ENCODE measurements at regions not wholly inside any gene's neighbourhood (a gene's known extent, or its start where the extent isn't known, plus 50 kb on each side); places are given as distances from the start of the nearest gene placed in this dataset.

DNA sequence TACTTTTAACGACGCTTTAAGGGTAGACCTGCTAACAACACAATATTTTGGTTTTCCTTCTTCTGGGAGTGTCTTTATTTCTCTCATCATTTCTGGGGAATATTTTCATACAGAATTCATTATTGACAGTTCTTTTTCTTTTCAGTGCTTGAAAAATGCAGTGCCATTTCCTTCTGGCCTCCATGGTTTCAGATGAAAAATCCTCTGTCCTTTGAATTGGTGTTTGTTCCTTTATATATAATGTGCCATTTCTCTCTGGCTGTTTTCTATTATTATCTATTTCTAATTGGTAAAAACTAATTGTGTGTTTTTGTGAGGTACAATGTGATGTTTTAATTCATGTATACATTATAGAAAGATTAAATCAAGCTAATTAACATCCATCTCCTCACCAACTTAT lies 194.3 kb upstream of the S1PR3 start:
- no peak for ATAC-seq (ENCODE audit: insufficient number of reproducible peaks, low FRiP score, low read depth)
- Histone ChIP-seq H3K9me3 (no peaks in the 10 kb centered on the region), H3K27me3 (replicated peaks; ENCODE audit: insufficient read depth) (no peaks in the 10 kb centered on the region), H3K4me3 (no peak overlapping the region), H3K27ac (no peak overlapping the region), H3K36me3 (no peaks in the 10 kb centered on the region), H3K4me1 (ENCODE audit: control insufficient read depth in 1 of 2, low read depth in 2 of 2) (peaks cover 0 to 15% of the 10 kb centered on the region in 2 donors)
- DNase-seq (ENCODE audit: low spot score), result no peak
- TF ChIP-seq, protein P1, sequence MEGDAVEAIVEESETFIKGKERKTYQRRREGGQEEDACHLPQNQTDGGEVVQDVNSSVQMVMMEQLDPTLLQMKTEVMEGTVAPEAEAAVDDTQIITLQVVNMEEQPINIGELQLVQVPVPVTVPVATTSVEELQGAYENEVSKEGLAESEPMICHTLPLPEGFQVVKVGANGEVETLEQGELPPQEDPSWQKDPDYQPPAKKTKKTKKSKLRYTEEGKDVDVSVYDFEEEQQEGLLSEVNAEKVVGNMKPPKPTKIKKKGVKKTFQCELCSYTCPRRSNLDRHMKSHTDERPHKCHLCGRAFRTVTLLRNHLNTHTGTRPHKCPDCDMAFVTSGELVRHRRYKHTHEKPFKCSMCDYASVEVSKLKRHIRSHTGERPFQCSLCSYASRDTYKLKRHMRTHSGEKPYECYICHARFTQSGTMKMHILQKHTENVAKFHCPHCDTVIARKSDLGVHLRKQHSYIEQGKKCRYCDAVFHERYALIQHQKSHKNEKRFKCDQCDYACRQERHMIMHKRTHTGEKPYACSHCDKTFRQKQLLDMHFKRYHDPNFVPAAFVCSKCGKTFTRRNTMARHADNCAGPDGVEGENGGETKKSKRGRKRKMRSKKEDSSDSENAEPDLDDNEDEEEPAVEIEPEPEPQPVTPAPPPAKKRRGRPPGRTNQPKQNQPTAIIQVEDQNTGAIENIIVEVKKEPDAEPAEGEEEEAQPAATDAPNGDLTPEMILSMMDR (IDR thresholded peaks at IDR 0.05), result no peak

DNA sequence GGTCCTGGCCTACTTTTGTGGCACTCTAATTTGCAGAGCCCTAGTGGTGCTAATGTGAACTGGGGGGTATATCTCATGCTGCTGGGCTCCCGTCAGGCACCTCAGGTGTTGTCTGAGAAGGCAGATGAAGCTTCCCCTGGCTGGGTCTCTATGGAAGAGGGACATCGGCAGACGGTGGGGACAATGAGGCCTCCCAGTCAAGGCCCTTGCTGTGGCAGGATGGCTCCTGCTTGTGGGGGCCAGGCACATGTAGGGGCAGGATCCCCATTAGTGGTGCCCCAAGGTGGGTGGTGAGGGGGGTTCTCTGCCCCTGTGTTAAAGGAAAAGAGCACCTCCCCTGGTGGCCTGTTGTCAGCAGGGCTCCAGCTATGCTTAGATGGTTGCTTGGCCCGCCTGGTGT lies 192.8 kb upstream of the S1PR3 start:
- no peak overlapping the region for H3K27ac ChIP-seq
- no peak for DNase-seq (ENCODE audit: low spot score)
- no peaks in the 10 kb centered on the region for H3K9me3 ChIP-seq
- TF ChIP-seq, protein P1 (IDR thresholded peaks at IDR 0.05), result no peak
- no peak overlapping the region for H3K4me3 ChIP-seq
- no peaks in the 10 kb centered on the region for H3K27me3 ChIP-seq (replicated peaks; ENCODE audit: insufficient read depth)
- ATAC-seq (ENCODE audit: insufficient number of reproducible peaks, low FRiP score, low read depth), result no peak
- peaks cover 0 to 14% of the 10 kb centered on the region in 2 donors for H3K4me1 ChIP-seq (ENCODE audit: control insufficient read depth in 1 of 2, low read depth in 2 of 2)
- no peaks in the 10 kb centered on the region for H3K36me3 ChIP-seq

DNA sequence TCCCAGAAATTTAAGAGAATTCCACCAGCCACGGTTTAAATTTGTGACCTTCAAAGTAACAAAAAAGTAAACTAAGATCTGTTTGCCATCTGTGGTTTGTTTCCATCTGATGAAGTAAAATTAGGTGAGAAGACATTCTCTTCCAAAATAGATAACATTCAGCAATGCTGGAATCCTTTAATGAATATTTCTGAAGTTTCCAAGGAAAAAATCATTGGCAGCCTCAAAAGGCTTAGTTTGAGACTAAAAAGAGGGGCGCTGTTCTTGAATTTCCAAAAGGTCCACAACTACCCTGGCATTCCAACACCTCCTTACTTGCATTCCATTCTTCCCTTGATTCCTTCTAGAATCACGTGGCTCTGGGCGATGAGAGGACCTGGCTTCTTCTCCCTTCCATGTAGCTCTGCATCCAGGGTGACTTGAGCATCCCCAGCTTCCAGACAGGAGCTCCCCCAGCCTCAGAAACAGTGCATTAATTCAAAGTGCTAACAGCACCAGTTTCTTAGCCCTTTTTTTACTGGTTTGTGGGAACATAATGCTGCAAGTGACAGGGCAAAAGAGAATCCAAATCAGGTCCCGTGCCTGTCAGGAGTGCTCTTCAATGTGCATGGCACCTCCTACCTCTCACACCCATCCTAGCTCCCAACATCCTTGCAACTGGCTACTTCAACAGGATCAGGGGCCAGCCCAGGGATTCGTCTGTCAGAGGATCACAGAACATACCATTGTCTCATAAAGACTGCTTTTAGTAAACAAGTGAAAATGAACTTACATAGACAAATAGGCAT lies 191.5 kb upstream of the S1PR3 start:
- no peak overlapping the region for H3K27ac ChIP-seq
- TF ChIP-seq, protein P1 (IDR thresholded peaks at IDR 0.05), result no peak
- H3K9me3 ChIP-seq, result no peaks in the 10 kb centered on the region
- DNase-seq (ENCODE audit: low spot score) (no peak), ATAC-seq (ENCODE audit: insufficient number of reproducible peaks, low FRiP score, low read depth) (no peak)
- no peaks in the 10 kb centered on the region for H3K27me3 ChIP-seq (replicated peaks; ENCODE audit: insufficient read depth)
- peaks cover 0 to 7% of the 10 kb centered on the region in 2 donors for H3K4me1 ChIP-seq (ENCODE audit: control insufficient read depth in 1 of 2, low read depth in 2 of 2)
- H3K4me3 ChIP-seq, result no peak overlapping the region
- H3K36me3 ChIP-seq, result no peaks in the 10 kb centered on the region

DNA sequence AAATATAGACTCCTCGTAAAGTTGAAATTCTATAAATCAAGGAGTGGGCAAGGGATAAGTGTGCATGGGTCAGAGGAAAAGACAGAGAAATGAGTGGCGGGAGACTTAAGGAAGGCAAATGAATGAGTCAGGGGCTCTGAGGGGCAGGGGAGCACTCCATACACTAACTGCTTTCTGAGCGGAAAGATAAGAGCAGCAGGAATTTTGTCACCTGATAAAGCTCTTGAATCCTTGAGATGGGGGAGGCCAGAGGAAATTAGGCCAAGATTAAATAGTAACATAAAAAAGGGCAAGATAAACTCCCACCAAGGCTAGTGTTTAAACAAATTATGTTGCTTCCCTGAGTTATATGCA lies 191.0 kb upstream of the S1PR3 start:
- DNase-seq (ENCODE audit: low spot score) (no peak), ATAC-seq (ENCODE audit: insufficient number of reproducible peaks, low FRiP score, low read depth) (no peak)
- Histone ChIP-seq H3K36me3 (no peaks in the 10 kb centered on the region), H3K27ac (no peak overlapping the region), H3K4me3 (no peak overlapping the region), H3K4me1 (ENCODE audit: control insufficient read depth in 1 of 2, low read depth in 2 of 2) (peaks cover 4 to 5% of the 10 kb centered on the region in 2 donors), H3K9me3 (no peaks in the 10 kb centered on the region), H3K27me3 (replicated peaks; ENCODE audit: insufficient read depth) (no peaks in the 10 kb centered on the region)
- TF ChIP-seq, protein P1 (IDR thresholded peaks at IDR 0.05), result no peak

DNA sequence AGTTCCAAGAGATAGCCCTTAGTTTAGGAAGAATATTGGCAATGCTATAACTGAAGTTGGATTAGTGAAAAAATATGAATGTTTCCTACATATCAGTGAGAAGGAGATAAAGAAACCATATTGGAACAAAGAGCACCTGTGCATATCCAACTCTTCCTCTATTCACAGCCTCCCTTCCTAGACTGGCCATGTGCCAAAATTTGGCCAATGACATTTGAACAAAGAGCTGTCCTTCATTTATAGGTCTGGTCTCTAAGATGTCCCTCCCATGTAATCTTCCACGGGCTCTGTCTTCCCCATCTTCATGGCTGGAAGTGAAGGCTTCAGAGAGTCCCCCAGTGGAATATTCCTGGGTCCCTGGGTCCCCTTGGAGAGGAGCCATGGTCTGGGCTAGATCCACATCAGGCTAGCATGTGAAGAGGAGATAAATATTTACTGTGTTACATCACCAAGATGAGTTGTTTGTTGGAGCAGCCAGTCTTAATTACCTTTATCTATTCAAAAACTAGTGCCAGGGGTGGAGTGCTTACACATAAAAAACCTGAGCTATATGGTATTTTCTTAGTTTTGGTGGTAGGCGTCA lies 190.0 kb upstream of the S1PR3 start:
- peaks cover 4 to 10% of the 10 kb centered on the region in 2 donors for H3K4me1 ChIP-seq (ENCODE audit: control insufficient read depth in 1 of 2, low read depth in 2 of 2)
- ATAC-seq (ENCODE audit: insufficient number of reproducible peaks, low FRiP score, low read depth) (no peak), DNase-seq (ENCODE audit: low spot score) (no peak)
- TF ChIP-seq, protein P1 (IDR thresholded peaks at IDR 0.05), result no peak
- H3K27ac ChIP-seq, result no peak overlapping the region
- no peak overlapping the region for H3K4me3 ChIP-seq
- H3K36me3 ChIP-seq, result no peaks in the 10 kb centered on the region
- no peaks in the 10 kb centered on the region for H3K9me3 ChIP-seq
- H3K27me3 ChIP-seq (replicated peaks; ENCODE audit: insufficient read depth), result no peaks in the 10 kb centered on the region

All from thoracic aorta (tissue), 2 donors.